ENCODE measurements at regions not wholly inside any gene's neighbourhood (a gene's known extent, or its start where the extent isn't known, plus 50 kb on each side); places are given as distances from the start of the nearest gene placed in this dataset.
A peak's percentile ranks its signal among the peaks of the same experiment; 100 is the strongest.
"Not testable (repeated sequence)": the region's sequence is repeated elsewhere in the genome, so short reads cannot be mapped to it uniquely, and the experiment has no call there.

DNA sequence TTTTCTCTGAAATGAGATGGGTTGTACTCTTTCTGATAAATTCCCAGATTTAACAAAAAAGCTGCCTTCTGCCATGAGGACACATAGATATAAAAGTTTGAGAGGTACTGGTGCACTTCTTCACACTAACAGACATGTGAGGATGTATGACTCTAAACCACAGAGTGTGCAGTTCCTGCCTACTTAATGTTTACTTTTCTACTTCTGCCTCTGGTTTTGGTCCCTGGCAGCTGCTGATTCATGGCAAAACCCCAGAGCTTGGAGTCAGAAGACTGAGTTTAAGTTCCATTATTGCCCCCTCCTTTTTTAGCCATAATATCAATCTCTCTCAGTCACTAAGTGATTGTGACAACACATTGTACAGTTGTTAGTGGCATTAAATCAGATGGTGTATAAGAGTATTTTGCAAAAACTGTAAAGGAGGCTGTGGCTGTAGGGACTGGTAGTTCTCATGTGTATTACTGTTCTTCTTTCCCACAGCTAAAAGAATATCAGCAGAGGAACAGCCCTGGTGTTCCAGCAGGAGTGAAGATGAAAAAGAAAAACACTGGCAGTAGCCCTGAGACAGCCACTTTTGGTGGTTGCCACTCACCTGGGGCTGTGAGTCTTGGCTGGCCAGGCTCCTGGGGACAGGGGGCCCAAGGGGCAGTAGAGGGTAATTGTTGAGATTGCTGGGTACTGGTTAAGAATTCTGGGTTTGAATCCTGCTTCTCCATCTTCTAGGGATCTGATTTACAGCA lies 64.4 kb upstream of the CSPG4 start:
- Histone ChIP-seq H3K4me1 (ENCODE audit: control insufficient read depth, insufficient read depth, low read length, poor library complexity, severe bottlenecking) (peaks cover 23% of the 10 kb centered on the region), H3K27ac (ENCODE audit: low read depth, low read length, severe bottlenecking) (peak overlapping the region; percentile 92)
- not testable (repeated sequence) for H3K36me3 ChIP-seq (ENCODE audit: control insufficient read depth, insufficient read depth, low read length); H3K4me3 ChIP-seq (ENCODE audit: extremely low read depth, insufficient read depth, low read length, poor library complexity, severe bottlenecking); H3K9me3 ChIP-seq (ENCODE audit: control insufficient read depth, low read length)

DNA sequence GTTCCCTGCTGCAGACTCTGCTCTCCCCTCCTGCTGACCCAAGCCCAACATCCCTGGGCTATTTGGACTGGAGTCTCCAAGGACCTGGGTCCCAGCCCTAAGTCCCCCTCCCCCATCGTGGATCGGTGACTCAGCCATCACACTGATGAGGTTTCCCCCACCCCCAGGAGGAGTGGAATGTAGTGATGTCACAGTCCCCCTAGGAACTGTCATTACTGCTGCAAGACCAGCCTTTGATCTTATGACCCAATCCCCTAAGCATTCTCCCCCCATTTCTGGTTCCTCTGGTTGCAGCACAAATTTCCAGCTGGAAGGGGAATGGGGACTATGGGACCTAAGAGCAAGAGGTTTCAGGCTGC lies 63.4 kb upstream of the CSPG4 start:
- no CpG with 5 or more reads among the region's 2 CpGs for WGBS, 2 experiments (ENCODE audit: insufficient coverage in 2 of 2)

DNA sequence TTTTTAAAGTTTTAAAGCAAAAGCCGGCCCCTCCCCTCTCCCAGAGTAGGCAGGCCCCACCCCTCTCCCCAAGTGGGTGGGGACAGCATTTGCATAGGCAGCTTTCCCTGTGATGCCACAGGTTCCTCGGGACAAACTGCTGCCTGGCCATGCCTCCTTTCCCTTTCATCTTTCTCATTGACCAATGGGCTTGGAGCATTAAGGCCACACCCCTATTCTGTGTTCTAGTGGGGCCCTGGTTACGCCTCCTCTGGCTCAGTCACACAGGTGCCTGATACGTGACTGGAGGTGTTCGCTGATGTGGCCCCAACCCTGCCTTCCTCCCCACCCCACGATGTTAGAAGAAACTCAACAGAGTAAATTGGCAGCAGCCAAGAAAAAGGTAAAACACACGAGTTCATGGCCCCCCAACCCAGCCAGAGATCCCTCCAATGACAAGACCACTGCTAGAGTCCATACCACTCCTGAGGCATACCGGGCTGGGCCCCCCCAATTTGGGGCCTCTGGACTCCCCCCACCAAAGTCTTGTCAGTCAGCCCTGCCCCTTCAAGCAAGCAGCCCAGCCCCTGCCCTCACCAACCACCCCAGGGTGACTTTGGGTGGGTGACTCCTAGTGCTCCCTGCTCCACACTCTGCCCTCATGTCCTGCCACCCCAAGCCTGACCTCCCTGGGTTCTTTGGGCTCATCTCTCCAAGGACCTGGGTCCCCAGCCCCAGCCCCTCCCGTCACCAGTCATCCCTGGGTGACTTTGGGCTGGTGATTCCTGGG lies 62.8 kb upstream of the CSPG4 start:
- Histone ChIP-seq H3K9me3 (ENCODE audit: control insufficient read depth, low read length) (no peaks in the 10 kb centered on the region), H3K4me1 (ENCODE audit: control insufficient read depth, insufficient read depth, low read length, poor library complexity, severe bottlenecking) (peaks cover 23% of the 10 kb centered on the region), H3K4me3 (ENCODE audit: extremely low read depth, insufficient read depth, low read length, poor library complexity, severe bottlenecking) (no peak overlapping the region), H3K36me3 (ENCODE audit: control insufficient read depth, insufficient read depth, low read length) (no peaks in the 10 kb centered on the region), H3K27ac (ENCODE audit: low read depth, low read length, severe bottlenecking) (peak overlapping the region; percentile 72)
- WGBS, 2 experiments (ENCODE audit: insufficient coverage in 2 of 2) = 79 to 83% methylated on average over 5 to 6 of the region's 9 CpGs

More for the DNA sequence above, 63.4 kb upstream of the CSPG4 start:
- H3K27ac ChIP-seq (ENCODE audit: low read depth, low read length, severe bottlenecking) = peak overlapping the region; percentile 92
- H3K4me3 ChIP-seq (ENCODE audit: extremely low read depth, insufficient read depth, low read length, poor library complexity, severe bottlenecking) = no peak overlapping the region
- H3K9me3 ChIP-seq (ENCODE audit: control insufficient read depth, low read length) = no peaks in the 10 kb centered on the region
- H3K36me3 ChIP-seq (ENCODE audit: control insufficient read depth, insufficient read depth, low read length) = no peaks in the 10 kb centered on the region
- peaks cover 23% of the 10 kb centered on the region for H3K4me1 ChIP-seq (ENCODE audit: control insufficient read depth, insufficient read depth, low read length, poor library complexity, severe bottlenecking)

DNA sequence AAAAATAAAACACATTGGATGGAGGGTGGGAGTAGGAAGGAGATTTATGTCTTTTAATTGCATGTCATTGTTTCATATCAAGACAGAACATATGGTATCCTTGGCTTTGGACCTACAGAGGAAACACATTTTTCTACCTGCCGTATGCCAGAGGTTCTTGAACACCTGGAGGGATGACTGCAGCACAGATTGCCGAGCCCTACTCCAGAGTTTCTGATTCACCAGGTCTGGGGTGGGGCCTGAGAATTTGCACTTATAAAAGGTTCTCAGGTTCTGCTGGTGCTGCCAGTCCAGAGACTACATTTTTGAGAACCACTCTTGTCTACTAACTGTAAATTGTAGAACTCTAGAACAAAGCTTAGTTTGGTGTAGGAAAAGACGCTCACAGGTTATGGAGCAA lies 61.3 kb upstream of the CSPG4 start:
- H3K4me3 ChIP-seq (ENCODE audit: extremely low read depth, insufficient read depth, low read length, poor library complexity, severe bottlenecking); H3K27ac ChIP-seq (ENCODE audit: low read depth, low read length, severe bottlenecking); H3K36me3 ChIP-seq (ENCODE audit: control insufficient read depth, insufficient read depth, low read length); H3K9me3 ChIP-seq (ENCODE audit: control insufficient read depth, low read length): not testable (repeated sequence)
- WGBS, 2 experiments (ENCODE audit: insufficient coverage in 2 of 2) = 85 to 95% methylated on average over 2 of the region's 3 CpGs
- peaks cover 23% of the 10 kb centered on the region for H3K4me1 ChIP-seq (ENCODE audit: control insufficient read depth, insufficient read depth, low read length, poor library complexity, severe bottlenecking)

DNA sequence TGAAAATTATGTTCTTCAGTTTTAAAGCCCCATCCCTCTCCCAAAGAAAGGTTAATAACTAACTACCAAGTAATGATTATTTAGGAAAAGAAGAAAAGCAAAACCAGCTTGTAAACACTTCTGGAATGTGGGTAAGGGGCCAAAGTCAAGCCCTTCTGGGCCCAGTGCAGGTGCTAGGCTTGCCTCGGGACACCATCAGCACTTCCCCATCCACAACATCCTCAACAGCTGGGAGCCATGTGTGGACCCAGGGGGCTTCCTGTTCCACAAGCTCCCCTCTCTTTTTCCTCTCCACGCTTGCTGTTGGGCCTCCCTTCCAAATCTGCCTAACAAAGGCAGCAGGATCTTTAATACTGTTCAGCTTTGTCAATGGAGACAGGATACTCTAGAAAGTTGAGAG lies 58.4 kb upstream of the CSPG4 start:
- H3K36me3 ChIP-seq (ENCODE audit: control insufficient read depth, insufficient read depth, low read length); H3K27ac ChIP-seq (ENCODE audit: low read depth, low read length, severe bottlenecking); H3K4me3 ChIP-seq (ENCODE audit: extremely low read depth, insufficient read depth, low read length, poor library complexity, severe bottlenecking); H3K4me1 ChIP-seq (ENCODE audit: control insufficient read depth, insufficient read depth, low read length, poor library complexity, severe bottlenecking); H3K9me3 ChIP-seq (ENCODE audit: control insufficient read depth, low read length): not testable (repeated sequence)
- WGBS, 2 experiments (ENCODE audit: insufficient coverage in 2 of 2) = 10 to 38% methylated on average over 1 of the region's 2 CpGs

DNA sequence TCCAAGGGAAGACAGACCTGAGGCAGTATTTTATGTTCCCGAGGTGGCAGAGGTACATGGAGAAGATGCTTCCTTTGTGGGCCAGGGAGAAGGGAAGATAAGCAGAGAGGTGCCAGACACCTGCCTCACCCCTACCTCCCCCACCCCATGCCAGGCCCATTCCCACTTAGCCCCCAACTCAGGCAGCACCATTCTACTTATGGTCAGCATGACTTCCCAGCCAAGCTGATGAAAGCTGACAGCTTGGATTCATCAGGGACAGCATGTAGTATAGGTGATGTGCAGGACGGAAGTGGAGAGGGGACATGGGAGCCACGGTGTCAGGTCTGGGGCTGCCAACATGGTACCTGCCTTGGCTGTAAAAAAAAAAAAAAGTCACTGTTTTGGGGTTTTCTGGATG lies 57.5 kb upstream of the CSPG4 start:
- Histone ChIP-seq H3K36me3 (ENCODE audit: control insufficient read depth, insufficient read depth, low read length) (no peaks in the 10 kb centered on the region), H3K27ac (ENCODE audit: low read depth, low read length, severe bottlenecking) (no peak overlapping the region), H3K4me3 (ENCODE audit: extremely low read depth, insufficient read depth, low read length, poor library complexity, severe bottlenecking) (no peak overlapping the region), H3K4me1 (ENCODE audit: control insufficient read depth, insufficient read depth, low read length, poor library complexity, severe bottlenecking) (no peaks in the 10 kb centered on the region), H3K9me3 (ENCODE audit: control insufficient read depth, low read length) (no peaks in the 10 kb centered on the region)
- 81 to 95% methylated on average over 2 of the region's 3 CpGs for WGBS, 2 experiments (ENCODE audit: insufficient coverage in 2 of 2)

DNA sequence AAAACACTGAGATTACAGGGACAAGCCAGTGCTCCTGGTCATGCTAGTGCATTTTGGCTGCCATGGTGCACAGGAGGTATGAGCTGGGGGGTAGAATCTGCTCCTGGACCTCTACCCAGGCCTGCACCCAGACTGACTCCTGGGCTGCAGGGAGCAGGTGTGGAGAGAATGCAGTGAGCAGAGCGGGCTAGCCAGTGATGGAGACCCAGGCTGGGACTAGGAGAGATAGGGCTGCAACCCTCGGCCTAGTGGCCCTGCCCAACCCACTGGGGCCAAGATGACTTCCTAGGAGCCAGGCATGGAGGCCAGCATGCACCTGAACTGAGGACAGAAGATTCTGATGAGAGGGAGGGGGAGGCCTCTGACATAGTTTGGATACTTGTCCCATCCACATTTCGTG lies 55.9 kb upstream of the CSPG4 start:
- H3K4me3 ChIP-seq (ENCODE audit: extremely low read depth, insufficient read depth, low read length, poor library complexity, severe bottlenecking); H3K36me3 ChIP-seq (ENCODE audit: control insufficient read depth, insufficient read depth, low read length); H3K9me3 ChIP-seq (ENCODE audit: control insufficient read depth, low read length); H3K4me1 ChIP-seq (ENCODE audit: control insufficient read depth, insufficient read depth, low read length, poor library complexity, severe bottlenecking); H3K27ac ChIP-seq (ENCODE audit: low read depth, low read length, severe bottlenecking): not testable (repeated sequence)
- WGBS, 2 experiments (ENCODE audit: insufficient coverage in 2 of 2) = 77 to 93% methylated on average over 2 to 3 of the region's 3 CpGs

DNA sequence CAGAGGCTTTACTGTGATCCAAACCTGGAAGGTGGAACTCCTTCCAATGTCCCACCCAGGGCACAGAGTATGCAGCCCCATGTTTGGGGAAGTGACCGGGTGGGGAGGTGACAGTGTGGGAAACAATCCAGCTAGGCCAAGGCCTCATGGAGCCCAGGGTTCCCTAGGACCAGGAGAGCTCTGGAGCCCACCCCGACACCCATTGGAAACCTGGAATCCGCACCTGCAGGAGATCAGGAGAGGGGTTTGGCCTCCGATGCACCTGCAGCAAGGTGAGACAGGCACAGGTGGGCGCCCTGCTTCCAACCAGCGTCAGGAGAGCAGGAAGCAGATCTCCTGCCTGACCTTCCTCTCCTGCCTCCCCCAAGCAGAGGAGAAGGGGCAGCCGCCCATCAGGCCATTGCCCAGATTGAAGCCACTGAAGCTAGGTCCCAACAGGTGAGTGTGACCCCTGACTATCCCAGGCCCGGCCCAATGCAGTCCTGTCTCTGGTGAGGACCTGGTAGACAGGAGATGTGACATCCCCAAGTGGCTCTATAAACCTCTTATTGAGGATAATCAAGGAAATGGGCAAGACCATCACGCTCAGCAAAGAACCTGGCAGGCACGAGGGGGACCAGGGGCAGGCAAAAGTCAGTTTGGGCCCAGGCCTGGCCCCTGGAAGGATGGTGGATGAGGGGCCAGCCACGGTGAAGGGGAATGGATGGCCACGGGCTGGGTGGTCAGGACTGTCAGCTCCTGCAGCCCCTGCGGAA lies 53.1 kb upstream of the CSPG4 start:
- H3K9me3 ChIP-seq (ENCODE audit: control insufficient read depth, low read length); H3K36me3 ChIP-seq (ENCODE audit: control insufficient read depth, insufficient read depth, low read length); H3K4me3 ChIP-seq (ENCODE audit: extremely low read depth, insufficient read depth, low read length, poor library complexity, severe bottlenecking); H3K4me1 ChIP-seq (ENCODE audit: control insufficient read depth, insufficient read depth, low read length, poor library complexity, severe bottlenecking); H3K27ac ChIP-seq (ENCODE audit: low read depth, low read length, severe bottlenecking): not testable (repeated sequence)
- WGBS, 2 experiments (ENCODE audit: insufficient coverage in 2 of 2) = 78 to 96% methylated on average over 8 to 9 of the region's 13 CpGs

DNA sequence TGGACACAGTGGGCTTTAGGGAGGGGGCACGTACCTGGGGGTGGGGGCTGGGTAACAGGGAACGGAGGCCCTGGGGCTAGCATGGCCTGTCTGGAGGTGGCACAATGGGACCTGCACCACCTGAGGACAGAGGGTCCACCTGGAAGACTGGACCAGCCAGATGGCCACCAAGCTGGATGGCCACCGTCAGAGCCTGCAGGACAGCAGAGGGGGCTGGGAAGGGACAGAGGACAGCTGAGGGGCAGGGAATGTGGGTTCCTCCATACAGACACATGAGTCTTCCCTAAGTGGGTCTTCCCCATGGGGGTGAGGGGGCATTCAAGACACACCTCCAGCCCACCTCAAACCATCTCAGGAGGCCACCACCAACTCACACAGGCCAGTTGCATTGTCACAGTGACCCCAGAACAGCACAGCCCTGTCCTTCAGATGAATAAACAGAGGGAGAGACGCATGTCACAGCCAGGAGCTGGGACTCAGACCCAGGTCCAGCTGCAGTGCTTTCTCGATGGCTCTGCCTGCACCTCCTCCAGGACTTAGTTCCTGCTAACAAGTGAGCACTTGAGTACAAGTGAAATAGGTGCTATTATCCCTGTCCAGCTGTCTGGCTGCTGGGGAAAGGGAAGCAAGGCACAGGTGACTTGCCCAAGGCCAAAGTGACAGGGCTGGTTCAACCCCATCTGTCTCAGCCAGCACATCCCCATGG lies 52.4 kb upstream of the CSPG4 start:
- H3K4me1 ChIP-seq (ENCODE audit: control insufficient read depth, insufficient read depth, low read length, poor library complexity, severe bottlenecking); H3K9me3 ChIP-seq (ENCODE audit: control insufficient read depth, low read length); H3K36me3 ChIP-seq (ENCODE audit: control insufficient read depth, insufficient read depth, low read length); H3K4me3 ChIP-seq (ENCODE audit: extremely low read depth, insufficient read depth, low read length, poor library complexity, severe bottlenecking); H3K27ac ChIP-seq (ENCODE audit: low read depth, low read length, severe bottlenecking): not testable (repeated sequence)
- WGBS, 2 experiments (ENCODE audit: insufficient coverage in 2 of 2) = 100% methylated on average over 3 of the region's 5 CpGs

DNA sequence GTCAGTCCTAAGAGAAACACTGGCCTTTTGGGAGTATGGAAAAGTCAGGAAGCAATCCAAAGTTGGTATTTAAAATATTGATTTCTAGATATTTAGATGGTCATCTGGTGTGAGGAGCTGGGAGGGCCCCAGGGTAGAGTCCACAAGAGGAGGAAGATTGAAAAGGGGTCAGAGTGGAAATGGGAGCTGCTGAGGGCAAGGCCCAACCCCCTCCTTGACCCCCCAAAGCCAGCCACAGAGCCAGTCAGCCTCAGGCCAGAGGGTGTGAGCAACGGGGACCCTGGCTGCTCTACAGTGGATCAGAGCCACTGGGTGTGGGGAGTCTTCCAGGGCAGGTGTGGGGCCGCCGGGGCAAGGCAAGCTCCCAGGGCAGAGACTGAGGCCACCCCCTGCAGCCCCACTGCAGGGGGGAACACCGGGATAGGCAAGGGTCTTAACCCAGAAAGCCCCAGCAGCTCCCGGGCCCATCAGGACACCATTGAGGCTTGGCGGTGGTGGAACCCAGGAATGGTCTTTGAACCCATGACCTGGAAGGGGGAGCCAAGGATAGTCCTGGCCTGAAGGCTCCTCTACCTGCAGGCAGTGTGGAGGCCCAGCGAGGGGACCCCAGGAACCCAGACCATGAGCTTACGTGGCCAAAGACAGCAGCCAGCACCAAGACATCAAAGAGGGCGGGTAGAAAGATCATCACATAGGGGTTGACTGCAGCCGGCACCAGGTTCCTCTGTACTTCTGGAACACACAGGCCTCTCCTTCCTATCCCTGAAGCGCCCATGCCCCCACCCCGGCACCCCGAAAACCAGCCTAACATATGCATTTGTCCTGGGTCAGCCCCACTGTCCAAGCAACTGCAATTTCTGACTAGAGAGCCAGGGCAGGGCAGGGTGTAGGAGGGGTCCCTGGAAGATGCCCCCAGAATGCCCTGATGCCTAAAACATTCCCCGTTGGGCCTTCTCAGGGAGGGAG lies 51.3 kb upstream of the CSPG4 start:
- 88 to 92% methylated on average over 9 to 13 of the region's 14 CpGs for WGBS, 2 experiments (ENCODE audit: insufficient coverage in 2 of 2)
- H3K9me3 ChIP-seq (ENCODE audit: control insufficient read depth, low read length); H3K4me3 ChIP-seq (ENCODE audit: extremely low read depth, insufficient read depth, low read length, poor library complexity, severe bottlenecking); H3K4me1 ChIP-seq (ENCODE audit: control insufficient read depth, insufficient read depth, low read length, poor library complexity, severe bottlenecking); H3K36me3 ChIP-seq (ENCODE audit: control insufficient read depth, insufficient read depth, low read length); H3K27ac ChIP-seq (ENCODE audit: low read depth, low read length, severe bottlenecking): not testable (repeated sequence)

Measured in mesodermal cell (in vitro differentiated cells).